ENCODE measurements at regions not wholly inside any gene's neighbourhood (a gene's known extent, or its start where the extent isn't known, plus 50 kb on each side); places are given as distances from the start of the nearest gene placed in this dataset.

- no peak for DNase-seq
These were observed 803.3 kb upstream of the CELF4 start for GRCh38 chr18:38368886-38369285.

DNA sequence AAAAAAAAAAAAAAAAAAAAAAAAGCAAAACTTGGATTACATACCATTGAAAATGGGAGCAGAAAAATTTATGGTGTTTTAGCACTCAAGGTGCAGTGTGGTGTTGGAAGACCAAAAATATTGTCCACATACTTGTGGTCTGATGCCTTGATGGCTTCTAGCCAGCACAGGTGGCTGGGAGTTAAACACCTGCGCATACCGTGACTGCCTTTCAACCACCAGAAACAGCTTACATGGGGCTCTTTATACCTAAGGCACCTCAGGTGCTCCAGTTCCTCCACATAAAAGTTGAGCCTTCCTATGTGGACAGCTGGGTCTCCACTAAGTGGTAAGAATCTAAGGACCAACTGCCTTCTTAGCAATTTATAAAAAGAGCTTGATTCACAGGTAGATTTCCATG, 802.6 kb upstream of the CELF4 start:
- no peak for DNase-seq

GRCh38 chr18:38367473-38367872, 801.9 kb upstream of the CELF4 start:
- DNase-seq = no peak

- DNase-seq = no peak
These were observed 796.7 kb upstream of the CELF4 start for GRCh38 chr18:38362286-38362792.

- DNase-seq = no peak
These were observed 793.4 kb upstream of the CELF4 start for GRCh38 chr18:38358805-38359657.

- no peak for DNase-seq
These were observed 787.6 kb upstream of the CELF4 start for GRCh38 chr18:38353149-38353548.

GRCh38 chr18:38350141-38350540, 784.5 kb upstream of the CELF4 start:
- DNase-seq = no peak

GRCh38 chr18:38330573-38330972, 765.0 kb upstream of the CELF4 start:
- DNase-seq = no peak

DNA sequence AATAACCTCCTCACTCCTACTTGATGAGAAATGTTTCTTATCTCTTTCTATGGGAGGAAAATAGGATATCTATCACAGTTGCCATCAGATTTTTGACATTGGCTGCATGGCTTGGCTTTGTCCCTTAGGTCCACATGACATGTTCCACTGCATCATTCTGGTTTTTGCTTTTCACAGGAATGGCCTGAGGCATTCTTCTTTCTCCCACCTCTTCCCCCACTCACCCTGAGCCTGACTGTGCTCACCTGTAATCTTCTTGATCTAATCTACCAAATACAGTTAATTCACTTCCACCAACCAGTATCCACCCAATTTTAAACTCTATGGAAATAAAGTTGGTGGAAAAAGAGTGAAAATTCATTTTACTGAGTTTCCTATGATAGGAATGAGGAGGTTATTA, 763.5 kb upstream of the CELF4 start:
- no peak for DNase-seq

- no peak for DNase-seq
These were observed 756.6 kb upstream of the CELF4 start for GRCh38 chr18:38322206-38322605.

DNA sequence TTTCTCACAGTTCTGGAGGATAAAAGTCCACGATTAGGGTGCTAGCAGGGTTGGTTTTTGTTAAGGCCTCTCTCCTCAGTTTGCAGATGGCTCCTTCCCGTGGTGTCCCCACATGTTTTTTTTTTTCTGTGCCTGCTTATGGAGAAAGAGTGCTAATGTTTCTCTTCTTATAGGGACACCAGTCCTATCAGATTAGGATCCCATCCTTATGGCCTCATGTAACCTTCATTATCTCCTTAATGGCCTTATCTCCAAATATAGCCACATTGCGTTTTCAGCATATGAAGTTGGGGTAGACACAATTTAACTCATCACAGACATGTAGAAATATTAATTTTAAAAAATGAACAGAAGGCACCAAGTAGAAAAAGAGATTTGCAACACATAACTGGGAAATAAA, 755.7 kb upstream of the CELF4 start:
- DNase-seq = no peak

DNA sequence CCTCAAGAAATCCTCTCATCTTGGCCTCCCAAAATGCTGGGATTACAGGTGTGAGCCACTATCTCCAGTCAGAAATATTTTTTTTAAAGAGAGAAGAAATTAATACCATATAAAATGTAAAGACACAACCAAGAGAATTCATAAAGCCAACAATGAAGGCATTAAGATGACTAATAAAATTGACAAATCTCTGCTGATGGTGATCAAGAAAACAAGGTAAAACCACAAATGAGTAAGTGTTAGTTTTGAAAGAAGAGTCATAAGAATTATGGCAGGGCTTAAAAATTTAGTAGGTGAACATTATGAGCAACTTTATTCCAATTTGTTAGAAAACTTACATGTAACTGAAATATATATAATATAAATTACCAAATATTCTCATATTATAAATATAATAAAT, 752.8 kb upstream of the CELF4 start:
- no peak for DNase-seq

DNA sequence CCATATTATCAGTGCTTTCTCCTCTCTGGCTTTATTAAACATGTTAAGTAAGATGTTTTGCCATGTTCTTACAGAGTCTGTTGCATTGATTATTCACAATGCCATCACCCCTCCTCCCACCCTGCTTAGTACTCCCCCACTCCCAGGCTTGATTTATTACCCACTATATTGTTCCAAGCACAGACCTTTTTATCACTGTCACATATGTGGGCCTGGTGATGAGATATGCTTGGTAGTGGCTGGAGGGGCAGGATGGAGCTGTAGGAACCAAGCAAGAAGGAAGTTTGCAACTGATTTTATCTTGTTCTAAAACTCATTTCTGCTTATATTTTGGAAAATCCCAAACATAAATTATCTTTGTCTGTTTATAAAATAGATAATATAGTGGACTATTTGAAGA, 748.2 kb upstream of the CELF4 start:
- no peak for DNase-seq

- no peak for DNase-seq
These were observed 746.9 kb upstream of the CELF4 start for GRCh38 chr18:38312532-38312931.

DNA sequence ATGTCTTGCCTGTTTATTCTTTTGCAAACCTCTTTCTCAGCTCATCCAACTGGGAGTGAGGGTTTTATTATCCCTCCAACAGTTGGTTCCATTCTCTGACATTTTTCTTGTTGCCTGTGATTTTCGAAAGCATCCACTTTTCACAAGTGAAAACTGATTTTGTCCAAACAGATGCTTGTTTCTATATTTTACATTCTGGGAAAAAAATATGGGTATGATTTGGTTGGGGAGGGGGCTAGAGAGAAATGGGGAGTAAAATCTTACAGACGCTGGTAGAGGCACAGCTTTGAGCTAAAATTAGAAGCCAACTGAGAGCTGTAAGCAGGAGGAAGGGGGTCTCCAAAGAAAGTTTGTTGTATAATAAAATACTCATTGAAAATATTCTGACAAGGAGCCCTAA, 745.3 kb upstream of the CELF4 start:
- DNase-seq = no peak

DNA sequence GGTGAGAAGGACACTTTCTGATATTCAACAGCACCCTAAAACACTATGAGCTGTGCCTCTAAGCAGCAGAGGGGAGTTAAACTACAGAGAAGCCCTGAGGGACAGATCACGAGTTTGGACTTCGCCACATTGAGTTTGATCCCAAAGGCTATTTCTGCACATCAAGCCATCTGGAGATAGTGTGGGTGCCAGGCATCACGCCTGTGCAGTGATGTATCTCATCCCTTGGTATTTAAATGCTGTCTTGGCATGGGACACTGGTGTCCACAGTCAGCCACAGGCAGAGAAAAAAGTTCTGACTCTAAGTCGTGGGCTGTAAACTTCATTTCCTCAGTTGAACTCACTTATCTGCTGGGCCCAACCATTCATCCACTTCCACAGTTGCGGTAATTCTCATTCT, 742.3 kb upstream of the CELF4 start:
- DNase-seq = no peak

DNA sequence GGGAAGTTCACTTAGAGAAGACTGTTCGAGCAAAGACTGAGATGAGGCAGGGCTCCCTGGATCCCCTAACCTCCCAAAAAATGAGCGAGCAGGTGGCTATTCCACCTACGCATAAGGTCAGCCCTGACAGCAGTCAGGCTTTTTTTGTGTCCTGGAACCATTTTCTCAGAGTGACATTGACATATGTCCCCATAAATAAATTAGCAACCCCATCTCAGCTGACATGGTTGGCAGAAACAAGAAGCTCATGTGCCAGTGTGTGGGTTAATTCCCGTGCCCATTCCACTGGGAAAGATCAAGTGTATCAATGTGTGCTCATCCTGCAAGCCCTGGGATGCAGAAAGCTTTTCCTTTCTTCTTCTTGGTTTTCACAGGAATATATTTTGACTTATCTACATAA, 740.4 kb upstream of the CELF4 start:
- DNase-seq = no peak

DNA sequence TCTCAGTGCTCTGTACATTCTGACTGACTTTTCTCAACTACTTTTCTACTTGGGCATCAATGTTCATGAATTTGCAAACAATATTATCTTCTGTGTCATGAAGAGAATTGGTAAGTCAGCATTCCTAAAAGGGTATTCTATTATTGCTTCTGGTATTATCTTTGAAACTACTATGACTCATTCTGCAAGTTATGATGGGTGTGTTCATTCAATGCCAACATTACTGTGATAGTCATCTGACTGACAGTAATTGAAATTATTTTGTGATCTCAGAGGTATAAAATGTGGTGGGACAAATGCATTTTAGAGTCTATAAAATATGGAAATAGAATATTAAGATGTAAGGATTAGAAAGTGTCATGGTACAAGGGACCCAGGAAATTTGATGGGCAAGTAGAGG, 736.0 kb upstream of the CELF4 start:
- no peak for DNase-seq

DNA sequence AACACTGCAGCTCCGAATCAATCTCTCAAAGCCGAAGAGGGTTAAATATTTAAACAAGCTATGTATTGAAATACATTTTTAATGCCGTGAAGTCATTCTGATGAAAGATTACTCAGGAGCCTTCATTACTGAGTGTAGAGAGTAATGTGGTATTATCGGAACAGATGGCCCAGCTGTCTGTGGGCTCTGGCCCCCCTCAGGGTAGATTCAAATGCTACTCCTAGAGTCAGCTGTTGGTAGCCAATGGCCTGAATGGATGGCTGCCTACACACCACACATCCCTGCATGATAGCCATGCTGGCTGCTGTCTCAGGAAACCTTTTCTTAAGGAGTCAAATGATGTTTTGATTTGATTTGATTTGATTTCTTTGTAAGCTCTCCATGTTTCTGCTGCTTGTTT, 732.3 kb upstream of the CELF4 start:
- DNase-seq = no peak

DNA sequence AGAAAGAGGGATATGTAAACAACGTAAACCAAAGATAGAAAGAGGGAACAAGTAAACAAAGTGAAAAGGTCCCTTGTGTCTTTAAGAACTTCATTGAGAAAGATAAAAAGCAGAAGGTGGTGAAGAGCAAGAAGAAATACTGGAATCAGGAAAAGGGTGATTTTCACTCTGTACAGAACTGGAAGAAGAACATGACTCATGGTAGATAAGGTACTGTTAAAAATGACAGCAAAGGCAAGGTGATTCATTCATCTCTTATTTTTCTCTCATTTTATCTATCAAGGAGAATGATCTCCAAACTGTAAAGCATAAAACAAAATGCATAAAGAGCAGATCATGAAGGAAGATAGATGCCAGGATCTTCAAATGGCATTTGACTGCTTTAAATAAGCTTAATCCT, 724.6 kb upstream of the CELF4 start:
- DNase-seq = no peak

DNA sequence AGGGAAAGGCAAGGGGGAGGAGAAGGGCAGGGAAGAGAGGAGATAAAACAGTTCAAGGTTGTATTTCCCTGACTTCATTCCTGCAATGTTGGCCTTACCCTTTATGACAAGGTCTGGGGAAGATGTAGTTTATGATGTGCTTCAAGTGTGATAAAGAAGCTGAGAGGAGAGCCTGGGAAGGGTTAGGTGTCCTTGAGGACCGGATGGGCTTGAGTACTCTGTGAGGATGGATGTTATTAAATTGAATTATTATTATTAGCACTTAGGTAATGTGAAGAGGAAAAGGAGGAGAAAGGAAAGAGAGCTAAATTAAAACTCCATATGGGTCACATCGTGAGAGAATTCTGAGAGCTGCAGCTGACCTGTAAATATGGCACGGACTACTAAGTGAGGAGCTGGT, 719.4 kb upstream of the CELF4 start:
- DNase-seq = no peak

DNA sequence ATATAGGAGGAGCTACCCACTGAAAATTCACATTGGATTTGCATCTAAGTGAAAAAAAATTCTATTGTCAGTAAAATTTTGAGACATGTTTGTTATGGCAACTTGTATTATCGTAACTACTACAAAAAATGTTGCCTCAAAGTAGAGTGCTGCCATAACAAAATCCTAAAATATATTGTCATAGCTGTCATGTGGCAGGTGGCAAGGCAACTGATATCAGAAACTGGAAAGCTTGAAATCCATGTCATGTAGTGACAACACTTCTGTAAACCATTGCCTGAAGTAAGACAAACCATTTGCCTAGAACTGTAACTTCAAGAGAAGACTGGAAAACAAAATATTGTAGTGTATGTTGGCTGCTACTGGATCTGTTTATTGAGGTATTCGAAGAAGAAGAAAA, 697.5 kb upstream of the CELF4 start:
- no peak for DNase-seq

- no peak for DNase-seq
These were observed 697.1 kb upstream of the CELF4 start for GRCh38 chr18:38262661-38263060.

DNA sequence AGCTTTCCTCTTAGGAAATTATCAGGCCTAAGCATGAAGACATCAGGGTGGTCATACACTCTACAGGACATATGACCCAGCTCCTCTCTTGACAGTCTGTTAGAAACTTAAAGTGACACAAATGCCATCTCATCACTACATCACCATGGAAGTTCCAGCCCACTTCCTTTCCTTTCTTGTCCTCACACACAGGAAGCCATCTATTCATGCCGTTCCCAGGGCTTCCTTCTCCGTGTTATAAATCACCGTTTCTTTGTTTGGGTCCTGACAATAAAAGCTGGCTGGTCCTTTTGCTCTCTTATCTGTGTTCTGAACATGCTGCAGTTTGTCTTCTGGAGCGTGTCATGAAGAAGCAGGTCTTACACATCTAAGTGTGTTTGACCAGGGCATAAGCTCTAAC, 692.1 kb upstream of the CELF4 start:
- DNase-seq = no peak

- DNase-seq = no peak
These were observed 690.8 kb upstream of the CELF4 start for GRCh38 chr18:38256366-38256765.

All from fibroblast of skin of right quadriceps (primary cell).